ENCODE measurements at regions not wholly inside any gene's neighbourhood (a gene's known extent, or its start where the extent isn't known, plus 50 kb on each side); places are given as distances from the start of the nearest gene placed in this dataset.
A peak's percentile ranks its signal among the peaks of the same experiment; 100 is the strongest.

DNA sequence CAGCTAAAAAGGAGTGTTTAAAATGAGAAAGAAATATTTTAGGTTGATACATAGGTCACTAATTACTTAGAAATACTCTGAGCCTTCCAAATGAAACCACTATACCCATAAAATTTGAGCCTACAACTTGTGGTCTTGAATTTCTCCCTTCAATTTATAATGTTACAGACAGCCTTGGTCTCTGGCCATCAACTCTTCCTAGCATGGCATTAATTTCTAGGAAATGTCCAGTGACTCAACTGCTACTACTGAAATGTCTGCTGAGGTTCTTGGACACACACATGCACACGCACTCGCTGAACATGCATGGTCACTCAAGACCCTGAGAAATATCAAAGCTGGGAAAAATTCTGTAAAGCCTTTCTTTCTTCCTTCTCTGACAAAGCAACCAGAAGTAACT lies 61.1 kb upstream of the SAMSN1 start:
- Histone ChIP-seq H2AFZ (ENCODE audit: low read length) (no peak overlapping the region), H3K36me3 (ENCODE audit: control insufficient read depth, insufficient read depth, low read length) (no peaks in the 10 kb centered on the region), H3K27ac (ENCODE audit: insufficient read depth, low read length) (no peak overlapping the region), H3K27me3 (ENCODE audit: control insufficient read depth, insufficient read depth, low read length) (no peaks in the 10 kb centered on the region), H3K79me2 (ENCODE audit: control insufficient read depth, insufficient read depth, low read length) (no peaks in the 10 kb centered on the region), H3K4me3 (replicated peaks in 1 of 4; ENCODE audit: control extremely low read depth in 1 of 4, insufficient read depth in 1 of 4, low read depth in 3 of 4, low read length in 4 of 4) (no peak overlapping the region), H3K4me2 (ENCODE audit: extremely low read depth, insufficient read depth, low read length) (no peak overlapping the region), H4K20me1 (ENCODE audit: control insufficient read depth, extremely low read depth, insufficient read depth, low read length) (no peaks in the 10 kb centered on the region), H3K4me1 (ENCODE audit: control insufficient read depth, extremely low read depth, insufficient read depth, low read length) (no peaks in the 10 kb centered on the region), H3K9ac (ENCODE audit: insufficient read depth, low read length) (no peak overlapping the region), H3K9me3 (ENCODE audit: control insufficient read depth, insufficient read depth, low read depth, low read length) (no peaks in the 10 kb centered on the region)
- DNase-seq (ENCODE audit: low read depth in 2 of 2): no peak
- no peak for TF ChIP-seq EZH2 (IDR thresholded peaks at IDR 0.05; ENCODE audit: low read length, missing control alignments)
- TF ChIP-seq, protein P1, sequence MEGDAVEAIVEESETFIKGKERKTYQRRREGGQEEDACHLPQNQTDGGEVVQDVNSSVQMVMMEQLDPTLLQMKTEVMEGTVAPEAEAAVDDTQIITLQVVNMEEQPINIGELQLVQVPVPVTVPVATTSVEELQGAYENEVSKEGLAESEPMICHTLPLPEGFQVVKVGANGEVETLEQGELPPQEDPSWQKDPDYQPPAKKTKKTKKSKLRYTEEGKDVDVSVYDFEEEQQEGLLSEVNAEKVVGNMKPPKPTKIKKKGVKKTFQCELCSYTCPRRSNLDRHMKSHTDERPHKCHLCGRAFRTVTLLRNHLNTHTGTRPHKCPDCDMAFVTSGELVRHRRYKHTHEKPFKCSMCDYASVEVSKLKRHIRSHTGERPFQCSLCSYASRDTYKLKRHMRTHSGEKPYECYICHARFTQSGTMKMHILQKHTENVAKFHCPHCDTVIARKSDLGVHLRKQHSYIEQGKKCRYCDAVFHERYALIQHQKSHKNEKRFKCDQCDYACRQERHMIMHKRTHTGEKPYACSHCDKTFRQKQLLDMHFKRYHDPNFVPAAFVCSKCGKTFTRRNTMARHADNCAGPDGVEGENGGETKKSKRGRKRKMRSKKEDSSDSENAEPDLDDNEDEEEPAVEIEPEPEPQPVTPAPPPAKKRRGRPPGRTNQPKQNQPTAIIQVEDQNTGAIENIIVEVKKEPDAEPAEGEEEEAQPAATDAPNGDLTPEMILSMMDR (conservative IDR thresholded peaks at IDR 0.05 in 1 of 2, IDR thresholded peaks at IDR 0.05 in 1 of 2; ENCODE audit: low read depth in 1 of 2, low read length in 2 of 2): no peak

DNA sequence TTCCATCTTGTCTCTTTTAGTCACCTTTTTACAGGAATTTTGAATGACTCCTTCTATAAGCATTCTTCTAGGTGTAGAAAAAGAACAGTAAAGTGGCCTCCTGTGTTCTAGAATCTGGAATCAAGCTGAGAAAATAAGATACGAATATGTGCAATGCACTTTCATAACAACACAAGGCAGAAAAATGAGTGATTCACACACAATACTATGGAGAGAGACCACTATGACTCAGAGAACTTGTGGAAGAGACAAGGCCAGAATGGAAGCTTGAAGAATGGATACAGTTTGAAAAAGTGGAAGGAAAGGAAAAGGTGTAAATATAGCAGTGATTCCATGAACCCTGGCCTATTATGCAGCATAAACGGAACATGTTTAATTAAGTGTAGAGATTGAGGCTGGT lies 57.1 kb upstream of the SAMSN1 start:
- TF ChIP-seq, protein P1 (conservative IDR thresholded peaks at IDR 0.05 in 1 of 2, IDR thresholded peaks at IDR 0.05 in 1 of 2; ENCODE audit: low read depth in 1 of 2, low read length in 2 of 2): no peak
- TF ChIP-seq EZH2 (IDR thresholded peaks at IDR 0.05; ENCODE audit: low read length, missing control alignments): no peak
- H3K9me3 ChIP-seq (ENCODE audit: control insufficient read depth, insufficient read depth, low read depth, low read length): no peaks in the 10 kb centered on the region
- H3K27ac ChIP-seq (ENCODE audit: insufficient read depth, low read length): no peak overlapping the region
- no peak overlapping the region for H3K4me2 ChIP-seq (ENCODE audit: extremely low read depth, insufficient read depth, low read length)
- no peaks in the 10 kb centered on the region for H3K36me3 ChIP-seq (ENCODE audit: control insufficient read depth, insufficient read depth, low read length)
- H3K9ac ChIP-seq (ENCODE audit: insufficient read depth, low read length): no peak overlapping the region
- H3K4me1 ChIP-seq (ENCODE audit: control insufficient read depth, extremely low read depth, insufficient read depth, low read length): no peaks in the 10 kb centered on the region
- no peak overlapping the region for H2AFZ ChIP-seq (ENCODE audit: low read length)
- peak; percentile 52 to 60 for DNase-seq (ENCODE audit: low read depth in 2 of 2)
- H4K20me1 ChIP-seq (ENCODE audit: control insufficient read depth, extremely low read depth, insufficient read depth, low read length): no peaks in the 10 kb centered on the region
- no peaks in the 10 kb centered on the region for H3K27me3 ChIP-seq (ENCODE audit: control insufficient read depth, insufficient read depth, low read length)
- no peaks in the 10 kb centered on the region for H3K79me2 ChIP-seq (ENCODE audit: control insufficient read depth, insufficient read depth, low read length)
- H3K4me3 ChIP-seq (replicated peaks in 1 of 4; ENCODE audit: control extremely low read depth in 1 of 4, insufficient read depth in 1 of 4, low read depth in 3 of 4, low read length in 4 of 4): no peak overlapping the region

DNA sequence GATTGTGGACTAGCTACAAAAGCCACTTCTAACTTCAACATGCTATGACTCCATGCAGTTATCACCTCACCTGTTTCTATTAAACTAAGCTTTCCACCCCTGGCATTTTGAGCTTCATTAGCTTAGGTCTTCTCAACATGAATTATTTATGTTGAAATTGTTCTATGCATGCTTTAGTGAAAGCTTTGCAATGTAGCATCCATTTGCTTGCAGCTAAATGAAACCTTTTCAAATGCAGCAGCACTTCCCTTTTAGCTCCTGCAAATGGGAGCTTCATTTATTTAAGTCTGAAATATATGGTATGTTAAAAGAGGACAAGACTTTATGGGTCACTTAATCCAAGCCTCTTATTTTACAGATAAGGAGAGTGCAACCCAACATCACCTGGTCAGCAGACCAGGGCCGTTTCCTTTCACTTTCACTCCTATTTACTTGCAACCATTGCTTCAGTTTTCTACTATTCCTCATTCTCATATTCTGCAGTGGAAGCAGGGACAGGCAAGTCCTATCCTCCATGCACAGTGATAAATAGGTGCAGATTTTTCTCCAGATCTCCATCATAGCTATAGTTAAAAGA lies 56.4 kb upstream of the SAMSN1 start:
- TF ChIP-seq, protein P1 (conservative IDR thresholded peaks at IDR 0.05 in 1 of 2, IDR thresholded peaks at IDR 0.05 in 1 of 2; ENCODE audit: low read depth in 1 of 2, low read length in 2 of 2): no peak
- TF ChIP-seq EZH2 (IDR thresholded peaks at IDR 0.05; ENCODE audit: low read length, missing control alignments): no peak
- no peaks in the 10 kb centered on the region for H3K27me3 ChIP-seq (ENCODE audit: control insufficient read depth, insufficient read depth, low read length)
- DNase-seq (ENCODE audit: low read depth in 2 of 2): no peak
- no peak overlapping the region for H3K9ac ChIP-seq (ENCODE audit: insufficient read depth, low read length)
- no peak overlapping the region for H3K4me3 ChIP-seq (replicated peaks in 1 of 4; ENCODE audit: control extremely low read depth in 1 of 4, insufficient read depth in 1 of 4, low read depth in 3 of 4, low read length in 4 of 4)
- no peaks in the 10 kb centered on the region for H3K4me1 ChIP-seq (ENCODE audit: control insufficient read depth, extremely low read depth, insufficient read depth, low read length)
- no peaks in the 10 kb centered on the region for H3K9me3 ChIP-seq (ENCODE audit: control insufficient read depth, insufficient read depth, low read depth, low read length)
- no peaks in the 10 kb centered on the region for H3K79me2 ChIP-seq (ENCODE audit: control insufficient read depth, insufficient read depth, low read length)
- H3K27ac ChIP-seq (ENCODE audit: insufficient read depth, low read length): no peak overlapping the region
- no peaks in the 10 kb centered on the region for H3K36me3 ChIP-seq (ENCODE audit: control insufficient read depth, insufficient read depth, low read length)
- H3K4me2 ChIP-seq (ENCODE audit: extremely low read depth, insufficient read depth, low read length): no peak overlapping the region
- H4K20me1 ChIP-seq (ENCODE audit: control insufficient read depth, extremely low read depth, insufficient read depth, low read length): no peaks in the 10 kb centered on the region
- no peak overlapping the region for H2AFZ ChIP-seq (ENCODE audit: low read length)

Data from fibroblast of lung (primary cell).